Gastroesophageal sphincter (tissue), 3 donors: ENCODE measurements at regions not wholly inside any gene's neighbourhood (a gene's known extent, or its start where the extent isn't known, plus 50 kb on each side); places are given as distances from the start of the nearest gene placed in this dataset.

Experiments
- CTCF ChIP-seq, 4 experiments: fragments of 200-600 bp in 2 of 4; fragments of 450-650 bp in 2 of 4; sonication (generic) in 1 of 4; IDR thresholded peaks; one replicate each; pipeline ENCODE4 v1.5.1; 2017 to 2019; ENCODE audit warnings: antibody characterized with exemption in 4 of 4, mild to moderate bottlenecking in 2 of 4, moderate library complexity in 2 of 4
- POLR2A ChIP-seq, 2 donors: fragments of 450-650 bp; IDR thresholded peaks; one replicate each; pipeline ENCODE4 v1.6.1; 2017; ENCODE audit warnings: antibody characterized with exemption in 2 of 2, mild to moderate bottlenecking in 2 of 2, moderate library complexity in 1 of 2
- POLR2AphosphoS5 ChIP-seq: sonication (generic); formaldehyde crosslinking; IDR thresholded peaks from one replicate; pipeline ENCODE4 v1.6.1; 2017; ENCODE audit warnings: antibody characterized with exemption

- TF ChIP-seq CTCF (IDR thresholded peaks at IDR 0.05) (no peak), POLR2AphosphoS5 (no peak), POLR2A (IDR thresholded peaks at IDR 0.05) (no peak)
Measured at GRCh38 chr16:85992359-85992758, 93.4 kb downstream of the IRF8 start.
